AG04449 (cell line): ENCODE measurements at regions not wholly inside any gene's neighbourhood (a gene's known extent, or its start where the extent isn't known, plus 50 kb on each side); places are given as distances from the start of the nearest gene placed in this dataset.
"Not testable (repeated sequence)": the region's sequence is repeated elsewhere in the genome, so short reads cannot be mapped to it uniquely, and the experiment has no call there.

ENCODE experiments used
- CTCF ChIA-PET: fragments of 350-600 bp; formaldehyde crosslinking; extraction: SDS; loops from one replicate; lab custom pipeline; 2021; ENCODE audit warnings: antibody characterized with exemption; lab: Yijun Ruan, JAX
- POLR2A ChIA-PET: fragments of 400-600, 350-600 bp; formaldehyde crosslinking; extraction: SDS; loops from one replicate; lab custom pipeline; 2020; ENCODE audit warnings: antibody characterized with exemption, inconsistent platforms; lab: Yijun Ruan, JAX
- DNase-seq: peaks from one replicate; pipeline ENCODE4 v3.0.0-alpha.2; 2010; ENCODE audit warnings: low read depth, low spot score
- H3K4me3 ChIP-seq: 2 replicates; pipeline ENCODE4 v1.5.1; 2011; ENCODE audit warnings: low read depth, mild to moderate bottlenecking, control low read depth, low read length
- CTCF ChIP-seq: IDR thresholded peaks from one replicate; pipeline ENCODE4 v1.5.1; 2011; ENCODE audit warnings: mild to moderate bottlenecking, moderate library complexity, low read length, control low read depth, inconsistent platforms; ENCODE audit not compliant: insufficient read depth; ENCODE audit errors: missing control alignments

- H3K4me3 ChIP-seq, DNase-seq, CTCF ChIA-PET, POLR2A ChIA-PET: not testable (repeated sequence)
Measured at GRCh38 chr1:761791-762190, 75.3 kb upstream of the OR4F16 start.

GRCh38 chr1:771449-771848, 85.0 kb upstream of the OR4F16 start:
- CTCF ChIA-PET, DNase-seq, H3K4me3 ChIP-seq, POLR2A ChIA-PET: not testable (repeated sequence)

- CTCF ChIA-PET, POLR2A ChIA-PET, DNase-seq: not testable (repeated sequence)
- peak overlapping the region; percentile 49 for H3K4me3 ChIP-seq
Measured at GRCh38 chr1:777480-778180, 91.2 kb upstream of the OR4F16 start.

- H3K4me3 ChIP-seq: peak overlapping the region; percentile 75
- peak; percentile 20 for TF ChIP-seq CTCF
- CTCF ChIA-PET, POLR2A ChIA-PET: not testable (repeated sequence)
- DNase-seq: peak; percentile 95
Measured at GRCh38 chr1:778451-779278, 92.2 kb upstream of the OR4F16 start.

GRCh38 chr1:779621-780020, 93.2 kb upstream of the OR4F16 start:
- CTCF ChIA-PET, DNase-seq, POLR2A ChIA-PET: not testable (repeated sequence)
- peak overlapping the region; percentile 32 for H3K4me3 ChIP-seq

GRCh38 chr1:788835-789234, 102.4 kb upstream of the OR4F16 start:
- no peak overlapping the region for H3K4me3 ChIP-seq
- CTCF ChIA-PET: no interaction called here
- POLR2A ChIA-PET: no interaction called here
- DNase-seq: no peak
- TF ChIP-seq CTCF: no peak

- POLR2A ChIA-PET, DNase-seq, H3K4me3 ChIP-seq, CTCF ChIA-PET: not testable (repeated sequence)
Measured at GRCh38 chr1:789606-790005, 103.2 kb upstream of the OR4F16 start.

- H3K4me3 ChIP-seq, DNase-seq, POLR2A ChIA-PET, CTCF ChIA-PET: not testable (repeated sequence)
Measured at GRCh38 chr1:790388-790930, 104.0 kb upstream of the OR4F16 start.

GRCh38 chr1:794310-794709, 107.9 kb upstream of the OR4F16 start:
- H3K4me3 ChIP-seq, CTCF ChIA-PET, DNase-seq, POLR2A ChIA-PET: not testable (repeated sequence)

GRCh38 chr1:794918-795584, 108.6 kb upstream of the OR4F16 start:
- POLR2A ChIA-PET, CTCF ChIA-PET: not testable (repeated sequence)

GRCh38 chr1:797649-798048, 111.2 kb upstream of the OR4F16 start:
- CTCF ChIA-PET, POLR2A ChIA-PET, H3K4me3 ChIP-seq, DNase-seq: not testable (repeated sequence)

More at GRCh38 chr1:794918-795584, 108.6 kb upstream of the OR4F16 start:
- not testable (repeated sequence) for DNase-seq, H3K4me3 ChIP-seq

GRCh38 chr1:800397-800796, 113.9 kb upstream of the OR4F16 start:
- H3K4me3 ChIP-seq, POLR2A ChIA-PET, CTCF ChIA-PET, DNase-seq: not testable (repeated sequence)

- DNase-seq, CTCF ChIA-PET, POLR2A ChIA-PET, H3K4me3 ChIP-seq: not testable (repeated sequence)
Measured at GRCh38 chr1:804378-805115, 118.1 kb upstream of the OR4F16 start.
